K562 (cell line): ENCODE measurements at regions not wholly inside any gene's neighbourhood (a gene's known extent, or its start where the extent isn't known, plus 50 kb on each side); places are given as distances from the start of the nearest gene placed in this dataset.
"Not testable (repeated sequence)": the region's sequence is repeated elsewhere in the genome, so short reads cannot be mapped to it uniquely, and the experiment has no call there.

Experiments
- ATAC-seq: fragments of 200-7000 bp; cut with Tn5 transposase; 3 replicates; pipeline ENCODE4 v1.9.1; 2020; ENCODE audit warnings: moderate library complexity
- BruUV-seq: library from RNA; stranded (reverse); fragments of 400-500 nt; replicated peaks from 2 replicates; lab custom pipeline; 2021; lab: Mats Ljungman, UMichigan
- CTCF ChIA-PET: fragments of 300-600 bp; formaldehyde crosslinking; extraction: SDS; loops from one replicate; lab custom pipeline; 2021; ENCODE audit warnings: low intra/inter-chr PET ratio; lab: Yijun Ruan, JAX
- POLR2A ChIA-PET: fragments of 300-600, 350-650 bp; sonication (Branson Sonifier 250); formaldehyde crosslinking; extraction: SDS; loops from one replicate; lab custom pipeline; 2021; ENCODE audit warnings: antibody characterized with exemption, inconsistent platforms; lab: Yijun Ruan, JAX
- DNase-seq, 4 experiments: peaks; one replicate each; pipeline versions ENCODE4 v3.0.0 to v3.0.0-alpha.2; 2011 to 2018; ENCODE audit warnings: low spot score in 3 of 4, mixed read lengths in 3 of 4; ENCODE audit errors: extremely low read depth in 1 of 4
- FAIRE-seq: peaks from 2 replicates; lab custom pipeline; 2011; peaks lifted over from hg19 to GRCh38; lab: Jason Lieb, UNC
- H2AFZ ChIP-seq: 2 replicates; pipeline ENCODE4 v1.6.0; 2011; ENCODE audit warnings: low read depth, low read length, control low read depth, inconsistent platforms
- H3K27ac ChIP-seq: fragments of 200-600 bp; 3 replicates; pipeline ENCODE4 v1.8.0; 2011; ENCODE audit warnings: low read depth, mild to moderate bottlenecking, control low read depth, inconsistent platforms, low read length, moderate library complexity, mixed read lengths; ENCODE audit errors: extremely low read depth
- H3K27me3 ChIP-seq, 2 experiments: fragments of 300-600 bp in 1 of 2; 2 replicates in 1 of 2; 3 replicates in 1 of 2; pipeline versions ENCODE4 v1.6.0 to v1.8.0; 2011; ENCODE audit warnings: inconsistent platforms in 2 of 2, low read length in 2 of 2, mild to moderate bottlenecking in 1 of 2, mixed read lengths in 1 of 2, moderate library complexity in 1 of 2; ENCODE audit not compliant: control insufficient read depth in 2 of 2, insufficient read depth in 2 of 2
- H3K36me3 ChIP-seq: fragments of 300-600 bp; 3 replicates; pipeline ENCODE4 v1.8.0; 2011; ENCODE audit warnings: mild to moderate bottlenecking, low read length, inconsistent platforms; ENCODE audit not compliant: control insufficient read depth, insufficient read depth
- H3K4me1 ChIP-seq, 2 experiments: fragments of 200-600 bp in 1 of 2; replicated peaks in 1 of 2; 2 replicates in 1 of 2; 3 replicates in 1 of 2; pipeline versions ENCODE4 v1.5.1 to v1.8.0; 2011; ENCODE audit warnings: inconsistent platforms in 2 of 2, low read length in 2 of 2, mild to moderate bottlenecking in 1 of 2, mixed read lengths in 1 of 2, moderate library complexity in 1 of 2; ENCODE audit not compliant: control insufficient read depth in 2 of 2, insufficient read depth in 2 of 2
- H3K4me2 ChIP-seq: 2 replicates; pipeline ENCODE4 v1.6.1; 2011; ENCODE audit warnings: low read length, control low read depth, inconsistent platforms, mixed read lengths; ENCODE audit not compliant: insufficient read depth
- H3K4me3 ChIP-seq: fragments of 200-600 bp; sonication (generic), shearing (Covaris generic); 2 replicates; pipeline ENCODE4 v1.5.1; 2016; ENCODE audit warnings: control low read depth, inconsistent platforms
- H3K79me2 ChIP-seq: fragments of 200-600 bp; 3 replicates; pipeline ENCODE4 v1.8.0; 2011; ENCODE audit warnings: low read length, inconsistent platforms; ENCODE audit not compliant: control insufficient read depth, insufficient read depth
- H3K9ac ChIP-seq, 2 experiments: 2 replicates each; pipeline versions ENCODE4 v1.6.0 to v1.6.1; 2011; ENCODE audit warnings: low read depth in 2 of 2, low read length in 2 of 2, control low read depth in 1 of 2, inconsistent platforms in 1 of 2, mild to moderate bottlenecking in 1 of 2, mixed read lengths in 1 of 2; ENCODE audit not compliant: insufficient read depth in 1 of 2
- H3K9me1 ChIP-seq: one replicate; pipeline ENCODE4 v1.6.0; 2011; ENCODE audit warnings: inconsistent platforms, mild to moderate bottlenecking, low read length, moderate library complexity; ENCODE audit not compliant: control insufficient read depth, insufficient read depth
- H3K9me3 ChIP-seq: replicated peaks from 2 replicates; pipeline ENCODE4 v1.5.1; 2011; ENCODE audit warnings: low read depth, low read length, inconsistent platforms; ENCODE audit not compliant: control insufficient read depth, insufficient read depth
- H4K20me1 ChIP-seq: replicated peaks from 2 replicates; pipeline ENCODE4 v1.6.1; 2011; ENCODE audit warnings: low read length, inconsistent platforms, mixed read lengths; ENCODE audit not compliant: control insufficient read depth, insufficient read depth
- CC2D1A ChIP-seq: fragments of 450-650 bp; IDR thresholded peaks from 2 replicates; pipeline ENCODE4 v1.6.1; 2017; ENCODE audit warnings: mild to moderate bottlenecking
- CREM ChIP-seq: IDR thresholded peaks from 2 replicates; pipeline ENCODE4 v1.6.1; 2014; ENCODE audit warnings: antibody characterized with exemption, low read depth
- DDX20 ChIP-seq: fragments of 450-650 bp; IDR thresholded peaks from 2 replicates; pipeline ENCODE4 v1.6.1; 2016; ENCODE audit warnings: missing genetic modification characterization, low read depth, mild to moderate bottlenecking, missing compliant biosample characterization, moderate library complexity
- EHMT2 ChIP-seq: fragments of 450-650 bp; IDR thresholded peaks from 2 replicates; pipeline ENCODE4 v1.6.1; 2018; ENCODE audit warnings: antibody characterized with exemption
- GTF2F1 ChIP-seq: IDR thresholded peaks from 2 replicates; pipeline ENCODE4 v1.6.1; 2011; ENCODE audit warnings: low read depth, low read length, improper control_type of control experiment
- HDGF ChIP-seq: fragments of 450-650 bp; IDR thresholded peaks from 2 replicates; pipeline ENCODE4 v1.6.1; 2016
- KAT8 ChIP-seq: fragments of 450-650 bp; IDR thresholded peaks from 2 replicates; pipeline ENCODE4 v1.6.1; 2016; ENCODE audit warnings: low read depth, mild to moderate bottlenecking
- POLR3G ChIP-seq: IDR thresholded peaks from 2 replicates; pipeline ENCODE4 v1.6.1; 2011; ENCODE audit not compliant: insufficient read length, insufficient replicate concordance; ENCODE audit errors: extremely low read depth
- RBM22 ChIP-seq: fragments of 200-400 bp; formaldehyde crosslinking; IDR thresholded peaks from 2 replicates; pipeline ENCODE4 v1.6.1; 2018; ENCODE audit warnings: low read length, low read depth; ENCODE audit not compliant: poor library complexity, severe bottlenecking
- RCOR1 ChIP-seq, 2 experiments: IDR thresholded peaks; 2 replicates each; pipeline ENCODE4 v1.6.1; 2012; ENCODE audit warnings: low read depth in 2 of 2, low read length in 2 of 2, borderline replicate concordance in 1 of 2, improper control_type of control experiment in 1 of 2
- SIN3A ChIP-seq, 2 experiments: fragments of 150-350 bp in 1 of 2; IDR thresholded peaks; 2 replicates each; pipeline ENCODE4 v1.6.1; 2011 to 2016; ENCODE audit warnings: borderline replicate concordance in 2 of 2, low read depth in 2 of 2, low read length in 2 of 2, mild to moderate bottlenecking in 2 of 2, moderate library complexity in 2 of 2; ENCODE audit not compliant: control insufficient read depth in 1 of 2
- ZC3H4 ChIP-seq: sonication (generic); formaldehyde crosslinking; IDR thresholded peaks from 2 replicates; pipeline ENCODE4 v1.9.0; 2021; ENCODE audit warnings: missing genetic modification reagents, borderline replicate concordance
- ZNF696 ChIP-seq: fragments of 250-450 bp; sonication (Bioruptor Pico); conservative IDR thresholded peaks from 2 replicates; pipeline ENCODE4 v1.4.0; 2020; ENCODE audit warnings: mild to moderate bottlenecking, moderate library complexity
- ZNF707 ChIP-seq: fragments of 250-450 bp; sonication (Bioruptor Pico); conservative IDR thresholded peaks from 2 replicates; pipeline ENCODE4 v1.8.0; 2022; ENCODE audit warnings: inconsistent platforms, mild to moderate bottlenecking, moderate library complexity
- WGBS: fragments of 100-300 bp; shearing (Covaris generic); methylation state at CpG from one replicate; pipeline ENCODE4 v1.1.6; 2016; ENCODE audit warnings: low coverage, mixed read lengths; ENCODE audit not compliant: insufficient coverage; ENCODE audit errors: missing lambda C conversion rate; 5-methylcytosine and 5-hydroxymethylcytosine counted together
- in situ Hi-C: fragments of 300-500 bp; cut with MboI; formaldehyde crosslinking; loops from 4 replicates; pipeline ENCODE4 v1.15.0; 2018; ENCODE audit warnings: inconsistent platforms, mixed read lengths
- intact Hi-C: fragments of 100-400 bp; cut with micrococcal nuclease; formaldehyde crosslinking; loops from 2 replicates; pipeline ENCODE4 v1.14.2; 2022
- TF ChIP-seq, protein P1 (sequence below): fragments of 250-450 bp; sonication (Bioruptor Pico); IDR thresholded peaks from 2 replicates; pipeline ENCODE4 v1.8.0; 2021; ENCODE audit warnings: moderate library complexity, mild to moderate bottlenecking, inconsistent platforms

GRCh38 chr17:71447644-71448043 lies 673.2 kb upstream of the SOX9 start:
- Histone ChIP-seq H3K27ac (no peak overlapping the region), H3K4me1 (no peaks in the 10 kb centered on the region), H2AFZ (no peak overlapping the region), H3K36me3 (no peaks in the 10 kb centered on the region), H3K9me1 (no peaks in the 10 kb centered on the region), H3K4me2 (no peak overlapping the region), H3K27me3 (no peaks in the 10 kb centered on the region), H3K79me2 (no peaks in the 10 kb centered on the region), H4K20me1 (no peaks in the 10 kb centered on the region), H3K9ac (no peak overlapping the region), H3K9me3 (no peaks in the 10 kb centered on the region; the same call in 1 of the 2 replicates), H3K4me3 (no peak overlapping the region)
- DNase-seq: no peak
- no peak for FAIRE-seq
- ChIA-PET CTCF (no interaction called here), POLR2A (no interaction called here)
- in situ Hi-C loops: no loop called here
- BruUV-seq: no TSS peak
- TF ChIP-seq CC2D1A (no peak), ZNF707 (no peak), POLR3G (no peak), ZNF696 (CRISPR knock-in tag) (no peak), ZC3H4 (CRISPR knock-in tag) (no peak), RCOR1 (IDR thresholded peaks at IDR 0.05; ENCODE audit: borderline replicate concordance in 1 of 2, low read depth in 2 of 2, low read length in 2 of 2) (no peak), EHMT2 (no peak), GTF2F1 (no peak), DDX20 (no peak), SIN3A (IDR thresholded peaks at IDR 0.05; ENCODE audit: borderline replicate concordance in 2 of 2, control insufficient read depth in 1 of 2, low read depth in 2 of 2, low read length in 2 of 2) (no peak), KAT8 (no peak), HDGF (no peak), CREM (no peak), RBM22 (no peak)
- TF ChIP-seq, protein P1, sequence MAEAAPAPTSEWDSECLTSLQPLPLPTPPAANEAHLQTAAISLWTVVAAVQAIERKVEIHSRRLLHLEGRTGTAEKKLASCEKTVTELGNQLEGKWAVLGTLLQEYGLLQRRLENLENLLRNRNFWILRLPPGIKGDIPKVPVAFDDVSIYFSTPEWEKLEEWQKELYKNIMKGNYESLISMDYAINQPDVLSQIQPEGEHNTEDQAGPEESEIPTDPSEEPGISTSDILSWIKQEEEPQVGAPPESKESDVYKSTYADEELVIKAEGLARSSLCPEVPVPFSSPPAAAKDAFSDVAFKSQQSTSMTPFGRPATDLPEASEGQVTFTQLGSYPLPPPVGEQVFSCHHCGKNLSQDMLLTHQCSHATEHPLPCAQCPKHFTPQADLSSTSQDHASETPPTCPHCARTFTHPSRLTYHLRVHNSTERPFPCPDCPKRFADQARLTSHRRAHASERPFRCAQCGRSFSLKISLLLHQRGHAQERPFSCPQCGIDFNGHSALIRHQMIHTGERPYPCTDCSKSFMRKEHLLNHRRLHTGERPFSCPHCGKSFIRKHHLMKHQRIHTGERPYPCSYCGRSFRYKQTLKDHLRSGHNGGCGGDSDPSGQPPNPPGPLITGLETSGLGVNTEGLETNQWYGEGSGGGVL (CRISPR knock-in tag): no peak
- 3% methylated on average over 3 of the region's 3 CpGs for WGBS
- no peak for ATAC-seq
- intact Hi-C loops: no loop called here

GRCh38 chr17:71450657-71451056 lies 670.2 kb upstream of the SOX9 start:
- H3K79me2 ChIP-seq, H3K27me3 ChIP-seq, FAIRE-seq, BruUV-seq, H3K9me3 ChIP-seq, H3K4me1 ChIP-seq, H3K9ac ChIP-seq, ATAC-seq, intact Hi-C loops, H3K4me3 ChIP-seq, POLR2A ChIA-PET, H4K20me1 ChIP-seq, H3K9me1 ChIP-seq, DNase-seq, H3K27ac ChIP-seq, in situ Hi-C loops, H3K4me2 ChIP-seq, H2AFZ ChIP-seq, H3K36me3 ChIP-seq, CTCF ChIA-PET: not testable (repeated sequence)
- 0% methylated on average over 2 of the region's 2 CpGs for WGBS
